A549 (cell line): ENCODE measurements at regions not wholly inside any gene's neighbourhood (a gene's known extent, or its start where the extent isn't known, plus 50 kb on each side); places are given as distances from the start of the nearest gene placed in this dataset.
A peak's percentile ranks its signal among the peaks of the same experiment; 100 is the strongest.

ENCODE experiments used
- ATAC-seq, 2 experiments: fragments of 200-7000 bp in 1 of 2; fragments of >200 bp in 1 of 2; cut with Nextera tagmentation in 1 of 2; cut with Tn5 transposase in 1 of 2; 3 replicates each; pipeline versions ENCODE4 v1.8.0 to v1.9.1; 2018 to 2020; ENCODE audit warnings: mild to moderate bottlenecking in 1 of 2, moderate library complexity in 1 of 2
- CTCF ChIA-PET: fragments of 300-600 bp; sonication (Branson Sonifier 250); formaldehyde crosslinking; extraction: SDS; loops from one replicate; lab custom pipeline; 2021; ENCODE audit warnings: antibody characterized with exemption, inconsistent platforms; lab: Yijun Ruan, JAX
- POLR2A ChIA-PET: fragments of 350-600 bp; formaldehyde crosslinking; extraction: SDS; loops from one replicate; lab custom pipeline; 2021; ENCODE audit warnings: antibody characterized with exemption, inconsistent platforms; lab: Yijun Ruan, JAX
- DNase-seq, 2 experiments: peaks; one replicate each; pipeline versions ENCODE4 v3.0.0 to v3.0.0-alpha.2; 2011 to 2016; ENCODE audit warnings: low read depth in 1 of 2, low spot score in 1 of 2
- FAIRE-seq: peaks from 2 replicates; lab custom pipeline; 2011; peaks lifted over from hg19 to GRCh38; lab: Jason Lieb, UNC
- H3K27ac ChIP-seq, 2 experiments: fragments of >200 bp; sonication (Bioruptor Twin); formaldehyde crosslinking; 3 replicates each; pipeline ENCODE4 v1.5.1; 2016 to 2017
- H3K4me1 ChIP-seq: fragments of >200 bp; sonication (Bioruptor Twin); formaldehyde crosslinking; 3 replicates; pipeline ENCODE4 v1.6.1; 2016
- H3K4me2 ChIP-seq: fragments of >200 bp; sonication (Bioruptor Twin); formaldehyde crosslinking; 3 replicates; pipeline ENCODE4 v1.6.1; 2016
- H3K4me3 ChIP-seq: fragments of >200 bp; sonication (Bioruptor Twin); formaldehyde crosslinking; 3 replicates; pipeline ENCODE4 v1.5.1; 2016
- H3K9me3 ChIP-seq: fragments of >200 bp; sonication (Bioruptor Twin); formaldehyde crosslinking; 3 replicates; pipeline ENCODE4 v1.6.1; 2016
- ATOH8 ChIP-seq: fragments of 250-450 bp; sonication (Bioruptor Pico); IDR thresholded peaks from 2 replicates; pipeline ENCODE4 v1.5.0; 2020; ENCODE audit warnings: low read depth, mild to moderate bottlenecking, moderate library complexity
- CHD2 ChIP-seq: fragments of 150-350 bp; IDR thresholded peaks from 2 replicates; pipeline ENCODE4 v1.6.1; 2014; ENCODE audit warnings: low read length; ENCODE audit not compliant: partially characterized antibody
- CHD4 ChIP-seq: fragments of 200-600 bp; sonication (generic); IDR thresholded peaks from 2 replicates; pipeline ENCODE4 v1.6.1; 2016; ENCODE audit warnings: antibody characterized with exemption, mild to moderate bottlenecking, borderline replicate concordance
- EHF ChIP-seq: fragments of 250-450 bp; sonication (Bioruptor Pico); IDR thresholded peaks from 2 replicates; pipeline ENCODE4 v1.5.0; 2020; ENCODE audit warnings: mild to moderate bottlenecking
- FOSB ChIP-seq: fragments of 250-450 bp; sonication (Bioruptor Pico); IDR thresholded peaks from 2 replicates; pipeline ENCODE4 v1.5.0; 2020; ENCODE audit warnings: mild to moderate bottlenecking, moderate library complexity
- FOXS1 ChIP-seq: fragments of 250-450 bp; sonication (Bioruptor Pico); IDR thresholded peaks from 2 replicates; pipeline ENCODE4 v1.5.0; 2020; ENCODE audit warnings: mild to moderate bottlenecking, moderate library complexity
- GATA3 ChIP-seq: IDR thresholded peaks from 2 replicates; pipeline ENCODE4 v1.6.1; 2012; ENCODE audit warnings: borderline replicate concordance
- HMGXB4 ChIP-seq: fragments of 250-450 bp; sonication (Bioruptor Pico); IDR thresholded peaks from 2 replicates; pipeline ENCODE4 v1.5.0; 2021; ENCODE audit warnings: mild to moderate bottlenecking, moderate library complexity, borderline replicate concordance
- JUN ChIP-seq, 2 experiments: fragments of >200 bp; sonication (Bioruptor Twin); formaldehyde crosslinking; IDR thresholded peaks; 2 replicates in 1 of 2; 3 replicates in 1 of 2; pipeline ENCODE4 v1.6.1; 2016 to 2017
- JUNB ChIP-seq: fragments of >200 bp; sonication (Bioruptor Twin); formaldehyde crosslinking; IDR thresholded peaks from 2 replicates; pipeline ENCODE4 v1.6.1; 2016
- KDM1A ChIP-seq: fragments of 200-600 bp; sonication (generic); IDR thresholded peaks from 2 replicates; pipeline ENCODE4 v1.6.1; 2016; ENCODE audit warnings: low read depth, mild to moderate bottlenecking
- MAZ ChIP-seq: fragments of 150-350 bp; IDR thresholded peaks from 2 replicates; pipeline ENCODE4 v1.6.1; 2014; ENCODE audit warnings: antibody characterized with exemption, low read depth, low read length, borderline replicate concordance
- MYC ChIP-seq: IDR thresholded peaks from 2 replicates; pipeline ENCODE4 v1.6.1; 2012; ENCODE audit warnings: mild to moderate bottlenecking, inconsistent platforms, low read length, improper control_type of control experiment, borderline replicate concordance
- NFE2L2 ChIP-seq: fragments of 150-350 bp; conservative IDR thresholded peaks from 2 replicates; pipeline ENCODE4 v1.6.1; 2014; ENCODE audit warnings: low read length
- NPAS2 ChIP-seq: fragments of 250-450 bp; sonication (Bioruptor Pico); IDR thresholded peaks from 2 replicates; pipeline ENCODE4 v1.8.0; 2022; ENCODE audit warnings: mild to moderate bottlenecking, moderate library complexity, borderline replicate concordance
- NR3C1 ChIP-seq: fragments of >200 bp; sonication (Bioruptor Twin); formaldehyde crosslinking; IDR thresholded peaks from 3 replicates; pipeline ENCODE4 v1.6.1; 2017
- PBX3 ChIP-seq: IDR thresholded peaks from 2 replicates; pipeline ENCODE4 v1.6.1; 2012
- POLR2A ChIP-seq: IDR thresholded peaks from 2 replicates; pipeline ENCODE4 v1.6.1; 2012; ENCODE audit warnings: mild to moderate bottlenecking, low read length
- POLR2AphosphoS2 ChIP-seq: conservative IDR thresholded peaks from 2 replicates; pipeline ENCODE4 v1.6.1; 2012; ENCODE audit warnings: low read length, improper control_type of control experiment, inconsistent platforms
- RCOR1 ChIP-seq: fragments of 150-350 bp; IDR thresholded peaks from 2 replicates; pipeline ENCODE4 v1.6.1; 2014; ENCODE audit warnings: antibody characterized with exemption, low read length, low read depth
- RFX5 ChIP-seq: fragments of 450-650 bp; IDR thresholded peaks from 2 replicates; pipeline ENCODE4 v1.7.1; 2014; ENCODE audit warnings: antibody characterized with exemption, mild to moderate bottlenecking, moderate library complexity
- RNF2 ChIP-seq: fragments of 200-600 bp; sonication (generic); IDR thresholded peaks from 2 replicates; pipeline ENCODE4 v1.6.1; 2016; ENCODE audit warnings: low read depth, mild to moderate bottlenecking, antibody characterized with exemption, moderate library complexity, borderline replicate concordance
- SMC3 ChIP-seq: fragments of >200 bp; sonication (Bioruptor Twin); formaldehyde crosslinking; IDR thresholded peaks from 3 replicates; pipeline ENCODE4 v1.6.1; 2018; ENCODE audit warnings: inconsistent platforms
- TFCP2L1 ChIP-seq: fragments of 250-450 bp; sonication (Bioruptor Pico); IDR thresholded peaks from 2 replicates; pipeline ENCODE4 v1.5.0; 2021; ENCODE audit warnings: mild to moderate bottlenecking
- TP53 ChIP-seq: fragments of 250-450 bp; sonication (Bioruptor Pico); IDR thresholded peaks from 2 replicates; pipeline ENCODE4 v1.5.0; 2021; ENCODE audit warnings: mild to moderate bottlenecking, moderate library complexity
- USF2 ChIP-seq: fragments of 450-650 bp; IDR thresholded peaks from 2 replicates; pipeline ENCODE4 v1.6.1; 2014; ENCODE audit warnings: antibody characterized with exemption
- ZC3H11A ChIP-seq: fragments of 450-650 bp; IDR thresholded peaks from 2 replicates; pipeline ENCODE4 v1.6.1; 2014; ENCODE audit warnings: antibody characterized with exemption, mild to moderate bottlenecking
- ZNF302 ChIP-seq: fragments of 250-450 bp; sonication (Bioruptor Pico); IDR thresholded peaks from 2 replicates; pipeline ENCODE4 v1.9.0; 2021; ENCODE audit warnings: inconsistent platforms, mild to moderate bottlenecking, moderate library complexity
- WGBS: methylation state at CpG from one replicate; pipeline ENCODE4 v1.1.6; 2017; ENCODE audit errors: missing lambda C conversion rate; 5-methylcytosine and 5-hydroxymethylcytosine counted together

DNA sequence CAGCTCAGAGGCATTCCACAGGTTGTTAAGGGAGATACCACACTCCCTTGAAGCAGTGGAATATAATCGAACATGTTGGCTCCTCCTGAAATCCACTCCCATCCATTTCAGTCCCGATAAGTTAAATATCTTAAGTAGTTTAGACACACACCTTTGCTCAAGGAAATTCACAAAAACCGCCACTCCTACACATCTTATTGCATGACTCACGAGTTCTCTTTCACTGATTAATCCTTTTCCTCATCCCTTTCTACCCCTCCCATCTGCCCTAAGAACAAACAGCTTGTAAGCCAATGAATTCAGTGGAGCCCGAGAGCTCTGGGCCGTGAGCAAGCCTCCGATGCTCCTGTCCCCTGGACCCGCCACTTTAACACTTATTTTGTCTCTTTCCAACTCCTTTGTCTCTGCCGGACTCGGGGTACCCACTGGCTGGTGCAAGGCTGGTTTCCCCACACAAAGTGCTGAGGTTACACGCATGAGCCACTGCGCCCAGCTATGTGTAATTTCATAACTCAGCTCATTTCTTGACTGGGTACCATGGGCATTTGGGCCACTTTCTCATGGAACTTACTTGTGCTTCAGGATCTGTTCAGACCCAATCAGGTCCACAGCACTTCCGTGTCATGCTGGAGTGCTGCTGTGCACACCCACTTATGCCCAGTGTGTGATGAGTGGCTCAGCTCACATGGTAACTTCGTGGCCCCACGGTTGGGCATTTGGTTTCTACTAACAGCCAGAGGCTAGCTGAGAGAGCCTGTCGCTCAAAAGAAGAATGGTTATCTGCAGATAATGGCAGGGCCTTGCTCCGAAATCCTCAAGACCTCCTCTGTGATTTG lies 171.8 kb upstream of the ALG10B start:
- DNase-seq: peak in 1 of 2 experiments; percentile 17
- H3K9me3 ChIP-seq: peaks cover 21% of the 10 kb centered on the region; the same call in 2 of the 3 replicates
- no peak overlapping the region for H3K4me3 ChIP-seq
- no peak for ATAC-seq
- FAIRE-seq: no peak
- H3K27ac ChIP-seq: 0 out of 6 replicates have a peak overlapping the region, but pooled peaks of 1 of the 2 experiments have one; percentile 26
- 38% methylated on average over 17 of the region's 17 CpGs for WGBS
- POLR2A ChIA-PET: no interaction called here
- H3K4me1 ChIP-seq: peaks cover 13% of the 10 kb centered on the region; the same call in 2 of the 3 replicates
- peak overlapping the region; percentile 36; the same call in 1 of the 3 replicates for H3K4me2 ChIP-seq
- CTCF ChIA-PET: interaction anchor here (1.0 kb wide), 1 partner anchor 87 kb away, joined by 3 read pairs; no protein-coding TSS in a partner anchor
- no peak for TF ChIP-seq RNF2
- no peak for TF ChIP-seq HMGXB4 (CRISPR knock-in tag)
- no peak for TF ChIP-seq NPAS2 (CRISPR knock-in tag)
- no peak for TF ChIP-seq ATOH8 (CRISPR knock-in tag)
- no peak for TF ChIP-seq MYC
- TF ChIP-seq KDM1A: no peak
- no peak for TF ChIP-seq POLR2A
- TF ChIP-seq RCOR1: no peak
- TF ChIP-seq PBX3: no peak
- TF ChIP-seq CHD4: no peak
- TF ChIP-seq JUN (IDR thresholded peaks at IDR 0.05): no peak
- no peak for TF ChIP-seq ZNF302
- TF ChIP-seq NFE2L2: no peak
- TF ChIP-seq TFCP2L1 (CRISPR knock-in tag): no peak
- no peak for TF ChIP-seq TP53 (CRISPR knock-in tag)
- no peak for TF ChIP-seq GATA3
- TF ChIP-seq MAZ: no peak
- no peak for TF ChIP-seq FOSB (CRISPR knock-in tag)
- no peak for TF ChIP-seq RFX5

DNA sequence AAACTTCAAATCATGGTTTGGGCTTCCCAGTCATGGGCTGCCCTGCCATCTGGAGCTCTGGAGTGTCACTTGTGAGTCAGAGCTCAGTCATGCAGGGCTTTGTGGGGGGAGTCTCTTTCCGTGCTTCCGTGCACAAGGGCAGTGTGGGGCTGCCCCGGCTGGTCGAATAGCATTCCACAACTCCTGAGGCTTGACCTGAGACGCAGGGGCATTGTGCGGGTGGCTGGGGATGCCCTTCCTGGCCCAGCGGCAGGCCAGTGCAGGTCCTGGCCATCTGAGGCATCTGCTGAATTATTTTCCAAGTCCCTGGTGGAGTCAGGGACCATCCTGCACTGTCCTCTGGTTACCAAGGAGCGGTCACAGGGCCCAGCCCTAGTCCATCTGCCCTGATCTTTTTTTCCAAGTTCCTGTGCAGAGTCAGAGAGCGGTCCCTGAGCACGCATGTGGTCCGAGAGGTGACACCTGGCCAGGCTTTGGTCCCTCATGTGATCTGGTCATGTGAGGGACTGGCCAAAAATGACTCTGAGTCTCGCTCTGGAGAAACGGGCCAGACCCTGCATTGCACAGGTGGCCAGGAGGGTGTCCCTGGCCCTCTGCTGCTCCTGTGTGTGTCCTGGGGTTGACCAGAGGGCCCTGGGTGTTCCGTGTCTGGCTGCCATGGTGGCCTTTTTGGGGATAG lies 167.0 kb upstream of the ALG10B start:
- WGBS: 57% methylated on average over 9 of the region's 14 CpGs
- ChIA-PET CTCF (interaction anchor here (0.6 kb wide), 1 partner anchor 93 kb away, joined by 3 read pairs; no protein-coding TSS in a partner anchor), POLR2A (no interaction called here)
- H3K9me3 ChIP-seq: peaks cover 24% of the 10 kb centered on the region; the same call in 2 of the 3 replicates
- DNase-seq: peak in 1 of 2 experiments; percentile 27
- peaks cover 7% of the 10 kb centered on the region; the same call in 2 of the 3 replicates for H3K4me1 ChIP-seq
- H3K4me3 ChIP-seq: no peak overlapping the region
- peak overlapping the region; percentile 45 for H3K4me2 ChIP-seq
- ATAC-seq: peak; percentile 65 to 76; a peak in 4 of 6 replicates
- FAIRE-seq: peak; percentile 85
- peak overlapping the region in 1 of 2 experiments; percentile 56; a peak in 2 of 6 replicates for H3K27ac ChIP-seq
- TF ChIP-seq TP53 (CRISPR knock-in tag) (no peak), SMC3 (no peak), NR3C1 (no peak), EHF (CRISPR knock-in tag) (no peak), POLR2AphosphoS2 (no peak), NFE2L2 (no peak), ATOH8 (CRISPR knock-in tag) (no peak), PBX3 (no peak), FOXS1 (no peak), USF2 (peak; percentile 18; the same call in 1 of the 2 replicates), JUNB (no peak), CHD2 (no peak), MAZ (no peak), NPAS2 (CRISPR knock-in tag) (no peak), ZC3H11A (no peak)
